HG02759 (cell line): ENCODE measurements at regions not wholly inside any gene's neighbourhood (a gene's known extent, or its start where the extent isn't known, plus 50 kb on each side); places are given as distances from the start of the nearest gene placed in this dataset.
A peak's percentile ranks its signal among the peaks of the same experiment; 100 is the strongest.

Experiments
- ATAC-seq: cut with Tn5 transposase; IDR thresholded peaks from one replicate; pipeline ENCODE4 v1.9.1; 2021; ENCODE audit warnings: mild to moderate bottlenecking, moderate library complexity; ENCODE audit not compliant: unreplicated experiment

- no peak for ATAC-seq
Observed at GRCh38 chr7:142420554-142421362, 162.9 kb upstream of the PRSS58 start.

GRCh38 chr7:142418326-142418725 is 160.5 kb upstream of the PRSS58 start:
- no peak for ATAC-seq

GRCh38 chr7:142414915-142415314 is 157.1 kb upstream of the PRSS58 start:
- ATAC-seq: no peak

GRCh38 chr7:142414135-142414534 is 156.3 kb upstream of the PRSS58 start:
- peak; percentile 78 for ATAC-seq

GRCh38 chr7:142413280-142414000 is 155.6 kb upstream of the PRSS58 start:
- ATAC-seq: no peak

- ATAC-seq: peak; percentile 86
Observed at GRCh38 chr7:142412551-142413193, 154.8 kb upstream of the PRSS58 start.

GRCh38 chr7:142409471-142409870 is 151.6 kb upstream of the PRSS58 start:
- ATAC-seq: no peak

- ATAC-seq: no peak
Observed at GRCh38 chr7:142408794-142409193, 150.9 kb upstream of the PRSS58 start.

GRCh38 chr7:142407939-142408570 is 150.2 kb upstream of the PRSS58 start:
- ATAC-seq: no peak

GRCh38 chr7:142405122-142405765 is 147.4 kb upstream of the PRSS58 start:
- ATAC-seq: no peak

- no peak for ATAC-seq
Observed at GRCh38 chr7:142401951-142402350, 144.1 kb upstream of the PRSS58 start.

GRCh38 chr7:142400042-142400533 is 142.2 kb upstream of the PRSS58 start:
- ATAC-seq: no peak

- ATAC-seq: peak; percentile 44
Observed at GRCh38 chr7:142391191-142391992, 133.5 kb upstream of the PRSS58 start.

- ATAC-seq: no peak
Observed at GRCh38 chr7:142389544-142389943, 131.7 kb upstream of the PRSS58 start.

GRCh38 chr7:142385491-142386340 is 127.9 kb upstream of the PRSS58 start:
- peak; percentile 81 for ATAC-seq

GRCh38 chr7:142384493-142384922 is 126.7 kb upstream of the PRSS58 start:
- peak; percentile 47 for ATAC-seq

- peak; percentile 46 for ATAC-seq
Observed at GRCh38 chr7:142383841-142384492, 126.1 kb upstream of the PRSS58 start.

GRCh38 chr7:142381727-142382390 is 124.0 kb upstream of the PRSS58 start:
- ATAC-seq: no peak
